Left ventricle myocardium inferior (tissue), 1 donor: ENCODE measurements at regions not wholly inside any gene's neighbourhood (a gene's known extent, or its start where the extent isn't known, plus 50 kb on each side); places are given as distances from the start of the nearest gene placed in this dataset.
"Not testable (repeated sequence)": the region's sequence is repeated elsewhere in the genome, so short reads cannot be mapped to it uniquely, and the experiment has no call there.

ENCODE experiments used
- DNase-seq: peaks from one replicate; pipeline ENCODE4 v3.0.0-alpha.2; 2020
- H3K27ac ChIP-seq: fragments of 200-600 bp; replicated peaks from 2 replicates; pipeline ENCODE4 v1.8.0; 2021
- H3K27me3 ChIP-seq: fragments of 200-600 bp; 2 replicates; pipeline ENCODE4 v1.8.0; 2021; ENCODE audit warnings: low read depth
- H3K36me3 ChIP-seq: fragments of 200-600 bp; 2 replicates; pipeline ENCODE4 v1.8.0; 2021
- H3K4me1 ChIP-seq: fragments of 200-600 bp; 2 replicates; pipeline ENCODE4 v1.8.0; 2021
- H3K4me3 ChIP-seq: fragments of 200-600 bp; 2 replicates; pipeline ENCODE4 v1.8.0; 2021; ENCODE audit warnings: mild to moderate bottlenecking, moderate library complexity
- H3K9me3 ChIP-seq: fragments of 200-600 bp; replicated peaks from 2 replicates; pipeline ENCODE4 v1.8.0; 2021
- CTCF ChIP-seq: fragments of 200-600 bp; IDR thresholded peaks from 2 replicates; pipeline ENCODE4 v1.8.0; 2021; ENCODE audit warnings: antibody characterized with exemption, mild to moderate bottlenecking, borderline replicate concordance
- intact Hi-C: fragments of 100-400 bp; cut with micrococcal nuclease; formaldehyde crosslinking; loops from one replicate; pipeline ENCODE4 v1.11.0; 2022
- donor health status: DM: no; HTN: yes; CAD: no; lungs with severe emphysema.

- Histone ChIP-seq H3K27me3 (peaks cover 64% of the 10 kb centered on the region), H3K9me3 (no peaks in the 10 kb centered on the region), H3K27ac (no peak overlapping the region), H3K36me3 (no peaks in the 10 kb centered on the region), H3K4me1 (no peaks in the 10 kb centered on the region), H3K4me3 (no peak overlapping the region)
- intact Hi-C loops = no loop called here
- no peak for TF ChIP-seq CTCF
- DNase-seq = no peak
Measured at GRCh38 chr6:167229586-167229985, 61.5 kb upstream of the UNC93A start.

DNA sequence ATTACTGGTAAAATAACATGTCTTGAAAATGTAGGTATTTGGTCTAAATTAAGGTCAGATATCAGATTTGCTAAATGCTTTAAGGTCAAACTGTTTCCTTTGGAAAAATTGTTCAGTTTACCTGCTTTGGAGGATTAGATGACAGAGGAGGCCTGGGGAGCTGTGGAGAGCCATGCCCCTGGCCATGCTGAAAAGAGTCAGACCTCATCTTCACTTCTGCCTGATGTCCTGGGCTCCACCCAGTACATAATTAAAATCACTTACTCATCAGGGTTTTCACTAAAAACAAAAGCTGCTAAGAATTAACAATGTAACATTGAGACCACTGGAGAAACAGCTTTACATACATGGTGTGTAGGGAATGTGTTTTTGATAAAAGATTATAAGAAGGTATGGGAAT, 60.8 kb upstream of the UNC93A start:
- DNase-seq = no peak
- Histone ChIP-seq H3K4me1 (no peaks in the 10 kb centered on the region), H3K27ac (no peak overlapping the region), H3K9me3 (no peaks in the 10 kb centered on the region), H3K4me3 (no peak overlapping the region), H3K27me3 (peaks cover 66% of the 10 kb centered on the region), H3K36me3 (no peaks in the 10 kb centered on the region)
- TF ChIP-seq CTCF = no peak
- intact Hi-C loops = no loop called here

DNA sequence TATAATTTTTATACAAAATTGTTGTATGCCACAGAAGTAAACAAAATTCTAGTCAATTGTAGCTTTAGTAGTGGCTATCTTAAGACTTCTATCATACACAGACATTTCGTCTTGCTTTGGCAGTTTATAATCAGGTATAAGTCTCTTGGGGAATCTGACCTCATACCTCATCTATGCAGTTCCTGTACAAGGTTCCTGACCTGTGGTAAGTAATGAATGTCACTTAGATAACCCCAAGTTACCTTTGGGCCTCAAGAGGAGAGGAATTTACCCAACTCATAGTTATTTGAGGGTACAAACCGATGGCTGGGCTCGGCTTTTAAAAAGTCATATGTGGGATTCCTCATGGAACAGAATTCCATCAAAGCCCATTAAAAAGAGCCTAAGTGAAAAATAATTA, 58.8 kb upstream of the UNC93A start:
- no peak overlapping the region for H3K27ac ChIP-seq
- H3K27me3 ChIP-seq = peaks cover 61% of the 10 kb centered on the region
- intact Hi-C loops = no loop called here
- no peaks in the 10 kb centered on the region for H3K9me3 ChIP-seq
- H3K4me3 ChIP-seq = no peak overlapping the region
- H3K4me1 ChIP-seq = no peaks in the 10 kb centered on the region
- no peaks in the 10 kb centered on the region for H3K36me3 ChIP-seq
- TF ChIP-seq CTCF = no peak
- no peak for DNase-seq

- no peak for TF ChIP-seq CTCF
- Histone ChIP-seq H3K4me3 (no peak overlapping the region), H3K27me3 (peaks cover 50% of the 10 kb centered on the region), H3K36me3 (no peaks in the 10 kb centered on the region), H3K4me1 (no peaks in the 10 kb centered on the region), H3K9me3 (no peaks in the 10 kb centered on the region), H3K27ac (no peak overlapping the region)
- intact Hi-C loops = no loop called here
- no peak for DNase-seq
Measured at GRCh38 chr6:167233490-167233889, 57.6 kb upstream of the UNC93A start.

DNA sequence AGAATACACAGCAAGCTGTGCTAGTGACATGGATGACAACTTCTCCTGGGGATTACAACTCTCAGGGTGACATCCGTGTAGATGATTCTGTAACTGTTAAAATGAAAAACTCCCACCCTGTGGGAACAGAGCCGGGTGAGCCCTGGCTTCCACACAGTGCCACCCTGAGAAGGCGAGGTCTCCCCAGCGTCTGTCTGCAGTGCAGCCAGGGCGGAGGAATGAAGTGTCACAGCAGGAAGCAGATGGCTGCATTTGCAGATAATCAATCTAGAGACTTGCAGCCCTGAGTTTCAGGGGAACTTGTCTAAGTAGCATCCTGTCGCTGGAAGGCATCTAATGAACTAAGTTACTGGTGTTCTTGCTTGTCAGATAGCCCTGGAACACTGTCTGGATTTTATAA, 56.5 kb upstream of the UNC93A start:
- H3K4me1 ChIP-seq, H3K4me3 ChIP-seq, H3K27ac ChIP-seq, H3K9me3 ChIP-seq, DNase-seq, intact Hi-C loops, H3K36me3 ChIP-seq: not testable (repeated sequence)
- H3K27me3 ChIP-seq = peaks cover 39% of the 10 kb centered on the region

DNA sequence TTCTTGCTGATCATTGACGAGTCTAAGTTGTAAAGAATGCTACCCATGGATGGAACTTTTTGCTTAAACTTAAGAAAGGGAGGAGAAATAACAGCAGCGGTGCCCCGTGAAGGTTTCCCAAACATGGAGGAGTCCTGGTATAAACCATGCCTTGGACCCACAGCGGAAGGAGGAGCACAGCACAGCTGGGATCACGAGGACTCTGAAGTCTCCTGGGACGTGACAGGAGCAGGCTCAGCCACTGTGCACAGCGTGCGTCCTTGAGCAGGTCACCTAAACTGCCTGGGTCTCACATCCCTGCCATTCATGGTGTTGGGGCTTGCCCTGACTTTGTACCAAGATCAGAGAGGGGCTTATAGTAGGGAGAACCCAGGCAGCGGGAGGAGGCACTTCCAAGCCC, 56.1 kb upstream of the UNC93A start:
- no peaks in the 10 kb centered on the region for H3K36me3 ChIP-seq
- no peak overlapping the region for H3K4me3 ChIP-seq
- DNase-seq = no peak
- H3K27me3 ChIP-seq = peaks cover 35% of the 10 kb centered on the region
- TF ChIP-seq CTCF = no peak
- intact Hi-C loops = no loop called here
- no peak overlapping the region for H3K27ac ChIP-seq
- no peaks in the 10 kb centered on the region for H3K4me1 ChIP-seq
- H3K9me3 ChIP-seq = no peaks in the 10 kb centered on the region
